ENCODE measurements at regions not wholly inside any gene's neighbourhood (a gene's known extent, or its start where the extent isn't known, plus 50 kb on each side); places are given as distances from the start of the nearest gene placed in this dataset.

- DNase-seq (ENCODE audit: low spot score) = no peak
Measured at GRCh38 chr1:219313961-219314360, 140.3 kb downstream of the LYPLAL1 start.

GRCh38 chr1:219312967-219313366 lies 139.3 kb downstream of the LYPLAL1 start:
- DNase-seq (ENCODE audit: low spot score) = no peak

GRCh38 chr1:219310181-219310728 lies 136.6 kb downstream of the LYPLAL1 start:
- no peak for DNase-seq (ENCODE audit: low spot score)

GRCh38 chr1:219308367-219308766 lies 134.7 kb downstream of the LYPLAL1 start:
- DNase-seq (ENCODE audit: low spot score) = no peak

GRCh38 chr1:219304227-219305226 lies 130.8 kb downstream of the LYPLAL1 start:
- peak; percentile 9 for DNase-seq (ENCODE audit: low spot score)

- DNase-seq (ENCODE audit: low spot score) = no peak
Measured at GRCh38 chr1:219302697-219303096, 129.0 kb downstream of the LYPLAL1 start.

- DNase-seq (ENCODE audit: low spot score) = no peak
Measured at GRCh38 chr1:219299420-219299819, 125.7 kb downstream of the LYPLAL1 start.

- no peak for DNase-seq (ENCODE audit: low spot score)
Measured at GRCh38 chr1:219298571-219299148, 125.0 kb downstream of the LYPLAL1 start.

GRCh38 chr1:219296430-219297355 lies 123.0 kb downstream of the LYPLAL1 start:
- DNase-seq (ENCODE audit: low spot score) = no peak

GRCh38 chr1:219294251-219294650 lies 120.6 kb downstream of the LYPLAL1 start:
- DNase-seq (ENCODE audit: low spot score) = no peak

- no peak for DNase-seq (ENCODE audit: low spot score)
Measured at GRCh38 chr1:219293410-219293809, 119.7 kb downstream of the LYPLAL1 start.

- DNase-seq (ENCODE audit: low spot score) = no peak
Measured at GRCh38 chr1:219292999-219293398, 119.3 kb downstream of the LYPLAL1 start.

GRCh38 chr1:219292341-219292740 lies 118.7 kb downstream of the LYPLAL1 start:
- no peak for DNase-seq (ENCODE audit: low spot score)

- no peak for DNase-seq (ENCODE audit: low spot score)
Measured at GRCh38 chr1:219289171-219289570, 115.5 kb downstream of the LYPLAL1 start.

GRCh38 chr1:219283541-219283940 lies 109.9 kb downstream of the LYPLAL1 start:
- no peak for DNase-seq (ENCODE audit: low spot score)

- DNase-seq (ENCODE audit: low spot score) = no peak
Measured at GRCh38 chr1:219281831-219282230, 108.2 kb downstream of the LYPLAL1 start.

GRCh38 chr1:219279017-219279770 lies 105.5 kb downstream of the LYPLAL1 start:
- DNase-seq (ENCODE audit: low spot score) = no peak

GRCh38 chr1:219278288-219278687 lies 104.6 kb downstream of the LYPLAL1 start:
- no peak for DNase-seq (ENCODE audit: low spot score)

- no peak for DNase-seq (ENCODE audit: low spot score)
Measured at GRCh38 chr1:219277304-219278105, 103.8 kb downstream of the LYPLAL1 start.

GRCh38 chr1:219276049-219276738 lies 102.5 kb downstream of the LYPLAL1 start:
- DNase-seq (ENCODE audit: low spot score) = no peak

Data from kidney capillary endothelial cell (primary cell).